NB4 (cell line): ENCODE measurements at regions not wholly inside any gene's neighbourhood (a gene's known extent, or its start where the extent isn't known, plus 50 kb on each side); places are given as distances from the start of the nearest gene placed in this dataset.
"Not testable (repeated sequence)": the region's sequence is repeated elsewhere in the genome, so short reads cannot be mapped to it uniquely, and the experiment has no call there.

Experiments
- CTCF ChIP-seq: IDR thresholded peaks from one replicate; pipeline ENCODE4 v1.5.1; 2012; ENCODE audit warnings: low read depth, low read length
- POLR2A ChIP-seq: IDR thresholded peaks from 2 replicates; pipeline ENCODE4 v1.6.1; 2011; ENCODE audit warnings: mild to moderate bottlenecking; ENCODE audit not compliant: insufficient read length; ENCODE audit errors: extremely low read depth

DNA sequence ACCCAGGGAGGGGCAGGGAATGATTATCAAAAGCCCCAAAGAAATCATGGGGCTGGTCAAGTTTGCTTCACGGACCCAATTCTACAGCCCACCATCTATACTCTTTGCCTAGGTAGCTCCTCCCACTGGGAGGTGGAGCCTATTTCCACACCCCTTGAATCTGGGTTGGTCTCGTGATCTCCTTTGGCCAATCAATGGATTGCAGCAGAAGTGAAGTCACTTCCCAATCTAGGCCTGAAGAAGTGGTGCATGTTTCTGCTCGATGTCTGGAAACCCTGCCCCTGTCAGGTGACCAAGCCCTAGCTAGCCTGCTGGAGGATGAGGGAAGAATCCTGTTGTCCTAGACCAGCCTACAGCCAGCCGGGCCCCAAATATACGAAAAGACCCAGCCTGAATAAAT is 86.3 kb upstream of the ADGRE5 start:
- TF ChIP-seq POLR2A, CTCF: not testable (repeated sequence)
